ENCODE measurements at regions not wholly inside any gene's neighbourhood (a gene's known extent, or its start where the extent isn't known, plus 50 kb on each side); places are given as distances from the start of the nearest gene placed in this dataset.

GRCh38 chr2:192444286-192444838 is 249.6 kb upstream of the TMEFF2 start:
- Mint-ChIP-seq H3K9me3 (no peaks in the 10 kb centered on the region), H3K27me3 (no peaks in the 10 kb centered on the region), H3K36me3 (ENCODE audit: low read depth) (no peaks in the 10 kb centered on the region), H3K27ac (no peak overlapping the region), H3K4me3 (no peak overlapping the region), H3K4me1 (no peaks in the 10 kb centered on the region)
- ATAC-seq (ENCODE audit: low read depth): no peak
- TF ChIP-seq CTCF (IDR thresholded peaks at IDR 0.05): no peak
- ChIA-PET CTCF (no interaction called here), POLR2A (no interaction called here)
- DNase-seq: no peak
- intact Hi-C loops (cut with micrococcal nuclease): no loop called here

- ChIA-PET POLR2A (no interaction called here), CTCF (no interaction called here)
- ATAC-seq (ENCODE audit: low read depth): no peak
- H3K4me3 Mint-ChIP-seq: no peak overlapping the region
- no peak overlapping the region for H3K27ac Mint-ChIP-seq
- no peaks in the 10 kb centered on the region for H3K36me3 Mint-ChIP-seq (ENCODE audit: low read depth)
- DNase-seq: no peak
- intact Hi-C loops (cut with micrococcal nuclease): no loop called here
- no peaks in the 10 kb centered on the region for H3K27me3 Mint-ChIP-seq
- TF ChIP-seq CTCF (IDR thresholded peaks at IDR 0.05): no peak
- H3K4me1 Mint-ChIP-seq: no peaks in the 10 kb centered on the region
- no peaks in the 10 kb centered on the region for H3K9me3 Mint-ChIP-seq
Measured at GRCh38 chr2:192443831-192444230, 249.1 kb upstream of the TMEFF2 start.

- H3K4me1 Mint-ChIP-seq: no peaks in the 10 kb centered on the region
- no peak overlapping the region for H3K4me3 Mint-ChIP-seq
- no peaks in the 10 kb centered on the region for H3K27me3 Mint-ChIP-seq
- intact Hi-C loops (cut with micrococcal nuclease): no loop called here
- H3K9me3 Mint-ChIP-seq: no peaks in the 10 kb centered on the region
- DNase-seq (no peak), ATAC-seq (ENCODE audit: low read depth) (no peak)
- H3K36me3 Mint-ChIP-seq (ENCODE audit: low read depth): no peaks in the 10 kb centered on the region
- no peak for TF ChIP-seq CTCF (IDR thresholded peaks at IDR 0.05)
- H3K27ac Mint-ChIP-seq: no peak overlapping the region
- CTCF ChIA-PET: no interaction called here
- POLR2A ChIA-PET: no interaction called here
Measured at GRCh38 chr2:192438239-192438638, 243.5 kb upstream of the TMEFF2 start.

GRCh38 chr2:192437653-192438052 is 242.9 kb upstream of the TMEFF2 start:
- CTCF ChIA-PET: no interaction called here
- POLR2A ChIA-PET: no interaction called here
- H3K4me1 Mint-ChIP-seq: no peaks in the 10 kb centered on the region

GRCh38 chr2:192424243-192424642 is 229.5 kb upstream of the TMEFF2 start:
- Mint-ChIP-seq H3K9me3 (no peaks in the 10 kb centered on the region), H3K4me3 (no peak overlapping the region), H3K27me3 (no peaks in the 10 kb centered on the region), H3K4me1 (no peaks in the 10 kb centered on the region), H3K27ac (no peak overlapping the region), H3K36me3 (ENCODE audit: low read depth) (no peaks in the 10 kb centered on the region)
- TF ChIP-seq CTCF (IDR thresholded peaks at IDR 0.05): no peak
- ChIA-PET CTCF (no interaction called here), POLR2A (no interaction called here)
- intact Hi-C loops (cut with micrococcal nuclease): no loop called here
- ATAC-seq (ENCODE audit: low read depth) (no peak), DNase-seq (no peak)

More at GRCh38 chr2:192437653-192438052, 242.9 kb upstream of the TMEFF2 start:
- no peak overlapping the region for H3K4me3 Mint-ChIP-seq
- intact Hi-C loops (cut with micrococcal nuclease): no loop called here
- no peak for DNase-seq
- no peaks in the 10 kb centered on the region for H3K9me3 Mint-ChIP-seq
- H3K36me3 Mint-ChIP-seq (ENCODE audit: low read depth): no peaks in the 10 kb centered on the region
- no peak overlapping the region for H3K27ac Mint-ChIP-seq
- ATAC-seq (ENCODE audit: low read depth): no peak
- no peaks in the 10 kb centered on the region for H3K27me3 Mint-ChIP-seq
- no peak for TF ChIP-seq CTCF (IDR thresholded peaks at IDR 0.05)
